ENCODE measurements at regions not wholly inside any gene's neighbourhood (a gene's known extent, or its start where the extent isn't known, plus 50 kb on each side); places are given as distances from the start of the nearest gene placed in this dataset.

DNA sequence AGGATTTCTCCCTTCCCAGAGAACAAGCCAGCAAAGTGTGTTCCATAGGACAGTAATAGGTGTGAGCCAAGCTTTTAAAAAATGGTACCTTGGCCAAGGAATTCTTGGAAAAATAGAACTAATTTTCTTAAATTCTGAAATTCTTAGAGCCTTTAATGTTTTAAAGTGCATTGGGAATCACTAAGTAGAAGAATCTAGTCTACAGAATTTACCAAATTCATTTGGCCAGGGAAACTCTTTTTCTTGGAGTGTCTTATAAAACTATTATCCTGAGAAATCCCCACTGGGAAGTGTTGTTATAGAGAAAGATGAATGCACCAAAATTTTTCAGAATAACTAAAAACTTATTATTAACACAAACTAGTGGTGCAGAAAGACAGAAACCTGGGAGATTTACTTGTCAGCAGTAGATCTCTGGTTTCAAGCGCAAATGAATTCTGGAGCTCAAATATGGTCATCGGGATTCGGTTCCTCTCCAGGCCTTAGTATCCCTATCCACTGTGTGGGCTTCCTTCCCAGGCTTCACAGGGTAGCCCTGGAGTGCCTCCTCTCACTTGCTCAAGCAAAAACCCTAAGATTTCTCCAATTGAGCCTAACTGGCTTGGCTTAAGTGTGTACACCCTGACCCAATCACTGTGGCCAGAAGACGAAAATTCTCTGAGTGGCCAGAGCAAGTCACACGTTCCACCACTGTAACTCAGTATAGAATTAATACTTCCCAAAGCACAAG lies 217.8 kb downstream of the CHD9NB start:
- DNase-seq (ENCODE audit: low read depth in 2 of 2), result no peak
- TF ChIP-seq, protein P1, sequence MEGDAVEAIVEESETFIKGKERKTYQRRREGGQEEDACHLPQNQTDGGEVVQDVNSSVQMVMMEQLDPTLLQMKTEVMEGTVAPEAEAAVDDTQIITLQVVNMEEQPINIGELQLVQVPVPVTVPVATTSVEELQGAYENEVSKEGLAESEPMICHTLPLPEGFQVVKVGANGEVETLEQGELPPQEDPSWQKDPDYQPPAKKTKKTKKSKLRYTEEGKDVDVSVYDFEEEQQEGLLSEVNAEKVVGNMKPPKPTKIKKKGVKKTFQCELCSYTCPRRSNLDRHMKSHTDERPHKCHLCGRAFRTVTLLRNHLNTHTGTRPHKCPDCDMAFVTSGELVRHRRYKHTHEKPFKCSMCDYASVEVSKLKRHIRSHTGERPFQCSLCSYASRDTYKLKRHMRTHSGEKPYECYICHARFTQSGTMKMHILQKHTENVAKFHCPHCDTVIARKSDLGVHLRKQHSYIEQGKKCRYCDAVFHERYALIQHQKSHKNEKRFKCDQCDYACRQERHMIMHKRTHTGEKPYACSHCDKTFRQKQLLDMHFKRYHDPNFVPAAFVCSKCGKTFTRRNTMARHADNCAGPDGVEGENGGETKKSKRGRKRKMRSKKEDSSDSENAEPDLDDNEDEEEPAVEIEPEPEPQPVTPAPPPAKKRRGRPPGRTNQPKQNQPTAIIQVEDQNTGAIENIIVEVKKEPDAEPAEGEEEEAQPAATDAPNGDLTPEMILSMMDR (IDR thresholded peaks at IDR 0.05; ENCODE audit: low read depth, low read length), result no peak
- H3K4me3 ChIP-seq (replicated peaks in 1 of 2; ENCODE audit: low read depth in 2 of 2, low read length in 2 of 2), result no peak overlapping the region

DNA sequence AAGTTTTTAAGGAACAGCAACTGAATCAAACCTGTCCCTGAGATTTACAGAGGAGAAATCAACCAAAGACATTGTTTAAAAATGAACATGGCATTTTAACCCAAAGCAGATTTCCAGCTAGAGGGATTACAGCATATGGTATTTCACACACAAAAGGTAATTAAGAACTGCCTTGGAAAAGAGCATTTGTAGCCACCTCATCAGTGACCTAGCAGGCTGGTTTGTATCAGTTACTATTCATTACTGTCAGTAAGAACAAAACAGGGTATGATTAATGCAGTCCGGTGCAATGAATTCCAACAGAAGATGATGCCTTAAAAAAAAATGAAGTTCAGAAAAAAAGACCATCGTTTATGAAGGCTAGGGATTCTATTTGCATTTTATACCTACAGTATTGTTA lies 219.9 kb downstream of the CHD9NB start:
- no peak for DNase-seq (ENCODE audit: low read depth in 2 of 2)
- TF ChIP-seq, protein P1 (IDR thresholded peaks at IDR 0.05; ENCODE audit: low read depth, low read length), result no peak
- no peak overlapping the region for H3K4me3 ChIP-seq (replicated peaks in 1 of 2; ENCODE audit: low read depth in 2 of 2, low read length in 2 of 2)

GRCh38 chr16:52827456-52827855 lies 225.2 kb downstream of the CHD9NB start:
- no peak overlapping the region for H3K4me3 ChIP-seq (replicated peaks in 1 of 2; ENCODE audit: low read depth in 2 of 2, low read length in 2 of 2)
- TF ChIP-seq, protein P1 (IDR thresholded peaks at IDR 0.05; ENCODE audit: low read depth, low read length), result no peak

DNA sequence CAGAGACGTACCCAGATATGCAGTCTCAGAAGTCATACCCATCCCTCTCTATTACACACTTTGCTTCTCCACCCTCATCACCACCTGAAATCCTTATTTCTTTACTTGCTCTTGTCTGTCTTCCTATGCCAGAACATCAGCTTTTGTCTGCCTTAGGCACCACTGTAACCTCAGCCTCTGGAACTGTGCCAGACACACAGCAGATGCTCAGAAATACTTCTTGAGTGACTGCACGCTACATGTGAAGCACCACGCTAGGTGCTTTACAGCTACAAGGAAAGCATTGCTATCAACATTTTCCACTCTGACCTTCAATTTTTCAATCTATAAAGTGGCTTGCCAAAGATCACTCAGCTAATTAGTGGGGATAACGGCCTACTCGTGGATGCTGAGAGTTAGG lies 226.8 kb downstream of the CHD9NB start:
- no peak for DNase-seq (ENCODE audit: low read depth in 2 of 2)
- TF ChIP-seq, protein P1 (IDR thresholded peaks at IDR 0.05; ENCODE audit: low read depth, low read length), result no peak
- H3K4me3 ChIP-seq (replicated peaks in 1 of 2; ENCODE audit: low read depth in 2 of 2, low read length in 2 of 2), result no peak overlapping the region

More at GRCh38 chr16:52827456-52827855, 225.2 kb downstream of the CHD9NB start:
- DNase-seq (ENCODE audit: low read depth in 2 of 2), result no peak

DNA sequence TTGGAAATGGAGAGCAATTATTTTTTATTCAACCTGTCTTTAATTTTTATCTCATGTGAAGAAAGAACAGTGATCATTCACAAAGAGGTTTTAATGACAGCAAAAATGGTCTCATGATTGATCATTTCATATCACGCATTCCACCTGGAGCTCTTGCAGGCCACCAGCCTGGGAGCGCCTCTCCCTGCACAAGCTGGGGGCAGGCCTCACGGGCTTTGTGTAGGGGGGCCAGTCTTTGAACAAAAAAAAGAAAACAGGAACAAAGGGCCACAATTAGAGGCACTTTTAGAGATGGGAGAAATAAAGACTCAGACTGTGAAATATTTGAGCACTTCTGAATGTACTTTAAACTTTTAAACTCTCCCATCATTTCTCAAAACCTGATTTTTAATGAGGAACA lies 232.9 kb downstream of the CHD9NB start:
- no peak for DNase-seq (ENCODE audit: low read depth in 2 of 2)
- TF ChIP-seq, protein P1 (IDR thresholded peaks at IDR 0.05; ENCODE audit: low read depth, low read length), result no peak
- no peak overlapping the region for H3K4me3 ChIP-seq (replicated peaks in 1 of 2; ENCODE audit: low read depth in 2 of 2, low read length in 2 of 2)

GRCh38 chr16:52819405-52819804 lies 233.3 kb downstream of the CHD9NB start:
- no peak overlapping the region for H3K4me3 ChIP-seq (replicated peaks in 1 of 2; ENCODE audit: low read depth in 2 of 2, low read length in 2 of 2)
- no peak for DNase-seq (ENCODE audit: low read depth in 2 of 2)
- TF ChIP-seq, protein P1 (IDR thresholded peaks at IDR 0.05; ENCODE audit: low read depth, low read length), result no peak

- TF ChIP-seq, protein P1 (IDR thresholded peaks at IDR 0.05; ENCODE audit: low read depth, low read length), result no peak
- no peak overlapping the region for H3K4me3 ChIP-seq (replicated peaks in 1 of 2; ENCODE audit: low read depth in 2 of 2, low read length in 2 of 2)
- no peak for DNase-seq (ENCODE audit: low read depth in 2 of 2)
Measured at GRCh38 chr16:52817696-52818095, 235.0 kb downstream of the CHD9NB start.

Data from cardiac fibroblast (primary cell).